Activated CD4-positive, alpha-beta T cell treated with anti-CD3 and anti-CD28 coated beads, Interleukin-2, amount 50 U/mL, for 4 hours (primary cell): ENCODE measurements at regions not wholly inside any gene's neighbourhood (a gene's known extent, or its start where the extent isn't known, plus 50 kb on each side); places are given as distances from the start of the nearest gene placed in this dataset.

Source experiments
- DNase-seq, 2 experiments: peaks; one replicate each; pipeline ENCODE4 v3.0.0-alpha.2; 2020

- no peak for DNase-seq
Observed at GRCh38 chr19:32010071-32010470, 335.3 kb upstream of the ZNF507 start.

DNA sequence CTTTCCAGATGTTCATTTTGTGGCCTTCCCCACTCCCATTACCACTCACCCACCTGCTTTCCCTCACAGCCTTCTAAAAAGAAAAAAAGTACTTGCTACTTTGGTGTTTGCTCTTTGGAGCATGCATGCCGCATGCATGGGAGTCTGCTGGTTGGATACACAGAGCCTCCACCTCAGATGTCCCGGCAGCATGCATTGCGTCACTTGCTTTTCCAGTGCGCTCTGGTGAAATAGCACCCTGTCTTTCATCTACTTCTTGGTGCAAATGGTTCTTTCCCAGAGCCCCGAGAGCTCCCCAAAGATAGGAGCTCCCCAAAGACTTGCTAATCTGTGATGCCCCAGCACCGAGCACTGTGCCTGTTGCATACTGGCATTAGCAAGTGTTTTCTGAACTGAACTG, 333.2 kb upstream of the ZNF507 start:
- no peak for DNase-seq

DNA sequence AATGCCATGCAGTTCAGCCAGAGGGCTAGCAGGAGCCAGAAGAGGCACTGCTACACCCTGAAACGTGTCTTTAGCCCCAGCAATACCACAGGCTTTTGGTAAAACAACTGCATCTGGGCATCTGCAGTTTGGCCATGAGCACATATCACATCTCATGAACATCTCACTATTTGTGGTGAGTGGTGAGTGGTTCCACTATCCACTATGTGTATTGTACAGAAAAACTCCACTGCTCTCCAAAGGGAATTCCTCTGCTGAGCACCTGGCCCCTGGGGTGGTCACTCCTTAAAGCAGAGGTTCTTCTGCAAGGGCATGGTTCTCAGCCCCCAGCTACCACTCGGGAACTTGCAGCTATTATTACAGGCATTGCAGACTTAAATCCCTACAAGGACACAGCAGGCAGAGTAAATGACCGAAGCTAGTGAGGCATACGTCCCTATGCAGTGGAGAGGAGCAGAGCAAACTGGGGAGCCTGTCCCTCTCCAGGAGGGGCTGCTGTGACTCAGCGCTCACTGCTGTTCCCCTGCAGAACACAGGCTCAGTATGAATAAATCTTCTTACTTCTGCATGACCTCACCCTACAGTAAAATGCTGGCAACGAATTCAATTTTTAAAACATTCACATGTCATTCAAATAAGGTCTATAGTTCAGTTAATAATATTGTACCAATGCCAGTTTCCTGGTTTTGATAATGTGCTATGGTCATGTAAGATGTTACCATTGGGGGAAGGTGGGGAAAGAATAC, 332.4 kb upstream of the ZNF507 start:
- no peak for DNase-seq

DNA sequence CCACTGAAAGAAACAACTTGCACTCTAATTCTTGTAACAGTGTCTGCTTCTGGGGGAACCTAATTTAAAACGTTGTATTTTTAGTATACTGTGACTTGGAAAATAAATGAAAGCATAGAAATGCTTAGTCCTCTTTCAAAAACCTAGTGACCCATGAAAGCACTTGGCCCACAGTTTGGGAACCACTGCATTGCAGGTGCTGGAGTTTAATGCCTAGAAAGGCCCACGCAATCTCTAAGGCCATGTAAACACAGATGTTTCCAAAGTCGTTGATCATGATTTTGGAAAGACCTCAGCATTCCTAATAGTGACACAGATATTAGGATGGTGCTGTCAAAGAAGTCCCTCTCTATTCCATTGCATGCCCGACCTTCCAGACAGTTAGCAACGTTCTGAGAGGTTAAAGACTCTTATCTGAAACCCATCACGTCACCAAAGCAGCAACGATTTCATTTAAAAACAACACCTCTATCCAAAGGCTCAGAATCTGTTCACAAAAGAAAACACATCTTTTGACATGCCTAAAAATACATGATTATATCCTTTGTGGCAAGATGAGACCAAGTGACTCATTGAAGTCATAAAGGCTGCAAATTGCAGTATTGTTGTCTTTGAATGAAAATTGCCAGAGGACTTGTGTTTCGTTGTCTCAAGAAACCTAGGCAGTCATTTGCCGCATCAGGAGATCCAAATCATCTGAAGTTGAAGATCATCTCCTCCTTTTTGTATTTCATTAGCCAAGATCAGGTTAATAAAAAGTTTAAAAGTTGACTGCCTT, 328.0 kb upstream of the ZNF507 start:
- DNase-seq: no peak

DNA sequence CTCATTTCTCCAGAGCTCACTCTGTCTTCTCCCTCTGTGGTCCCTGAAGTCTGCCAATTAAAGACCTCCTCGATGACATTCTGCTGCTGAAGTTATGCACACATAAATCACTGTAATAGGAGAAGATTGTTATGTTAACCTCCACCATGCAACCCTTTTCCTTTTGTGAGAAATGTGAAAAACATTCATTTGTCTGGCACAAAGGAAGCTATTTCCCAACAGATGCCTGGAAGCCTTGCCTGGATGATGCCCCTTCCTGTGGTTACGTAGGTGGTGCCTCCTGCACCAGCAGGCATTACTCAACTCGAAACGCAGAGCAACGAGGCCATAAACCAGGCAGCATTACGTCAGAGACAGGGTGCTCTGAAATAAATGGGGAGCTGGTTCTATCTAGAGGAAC, 327.4 kb upstream of the ZNF507 start:
- no peak for DNase-seq

- no peak for DNase-seq
Observed at GRCh38 chr19:32020538-32020937, 324.9 kb upstream of the ZNF507 start.

DNA sequence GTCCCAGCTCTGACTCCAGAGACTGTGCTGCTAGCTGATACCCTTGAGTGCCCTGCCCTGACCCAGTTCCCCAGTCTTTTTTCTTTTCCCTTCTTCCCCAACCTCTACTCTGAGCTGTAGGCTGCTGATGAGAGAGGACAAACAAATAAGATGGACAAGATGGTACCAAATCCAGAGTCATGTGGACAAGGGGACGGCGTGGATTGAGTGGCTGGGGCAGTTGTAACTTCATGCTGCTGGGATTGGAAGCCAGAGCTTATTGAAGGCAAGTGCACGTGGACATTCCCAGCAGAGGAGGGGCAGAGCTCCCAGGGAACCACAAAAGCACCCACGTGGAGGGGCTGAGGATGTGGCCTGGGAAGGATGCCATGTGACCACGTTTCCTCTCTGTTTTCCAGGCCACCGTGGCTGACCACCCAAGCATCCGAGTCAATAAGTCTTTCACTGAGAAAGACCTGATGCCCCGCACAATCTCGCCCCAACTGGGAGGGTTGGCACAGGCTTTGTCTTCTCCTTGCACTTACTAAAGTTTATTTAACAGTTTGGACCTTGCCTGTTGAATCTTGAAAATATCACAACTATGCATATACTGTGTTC, 323.3 kb upstream of the ZNF507 start:
- DNase-seq: no peak

- no peak for DNase-seq
Observed at GRCh38 chr19:32022731-32023563, 322.5 kb upstream of the ZNF507 start.

DNA sequence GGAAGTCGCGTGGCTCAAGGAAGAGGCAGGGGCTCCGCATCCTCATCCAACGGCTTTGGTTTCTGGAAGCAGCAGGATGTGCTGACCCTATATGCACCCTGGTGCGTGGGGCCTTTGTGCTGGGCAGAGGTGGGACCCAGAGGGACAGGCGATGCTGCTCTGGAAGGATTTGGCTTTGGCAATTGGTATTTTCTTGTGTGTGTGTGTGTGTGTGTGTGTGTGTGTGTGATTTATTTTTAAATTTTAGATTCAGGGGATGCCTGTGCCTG, 321.9 kb upstream of the ZNF507 start:
- DNase-seq: no peak

DNA sequence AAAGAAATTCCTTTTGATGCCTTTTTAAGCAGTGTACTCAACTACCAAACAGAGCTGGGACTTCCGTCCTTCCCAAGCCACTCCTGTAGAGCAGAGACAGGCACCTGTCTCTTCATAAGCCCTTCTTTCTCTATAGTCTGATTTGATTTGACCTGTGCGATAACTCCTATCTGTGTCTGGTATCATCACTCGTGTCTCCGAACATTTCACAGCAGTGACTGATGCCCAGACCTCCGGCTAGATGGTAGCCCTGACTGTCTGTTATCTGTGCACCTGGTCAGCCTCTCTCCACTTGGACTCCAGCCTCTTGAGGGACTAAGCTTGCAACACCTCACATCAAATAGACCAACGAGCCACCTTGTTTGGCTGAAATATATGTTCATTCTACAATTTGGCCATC, 316.2 kb upstream of the ZNF507 start:
- DNase-seq: no peak

- no peak for DNase-seq
Observed at GRCh38 chr19:32032561-32032960, 312.8 kb upstream of the ZNF507 start.

DNA sequence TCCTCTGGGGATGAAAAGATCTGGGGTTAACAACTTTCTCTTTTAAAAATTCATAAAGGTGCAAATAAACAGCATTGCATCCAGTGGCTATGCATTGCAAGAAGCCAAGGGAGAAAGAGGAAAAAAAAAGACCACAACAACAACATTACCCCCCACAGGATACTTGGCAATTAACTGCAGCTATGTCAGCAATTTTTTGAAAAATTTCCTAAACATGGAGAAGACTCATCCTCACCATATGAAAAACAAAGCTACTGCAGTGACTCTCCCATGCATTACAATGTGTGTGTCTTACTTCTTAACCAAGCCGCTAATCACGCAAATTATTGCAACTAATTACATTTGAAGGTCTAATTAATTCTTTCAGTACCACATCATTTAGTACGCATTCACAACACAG, 309.8 kb upstream of the ZNF507 start:
- DNase-seq: no peak

DNA sequence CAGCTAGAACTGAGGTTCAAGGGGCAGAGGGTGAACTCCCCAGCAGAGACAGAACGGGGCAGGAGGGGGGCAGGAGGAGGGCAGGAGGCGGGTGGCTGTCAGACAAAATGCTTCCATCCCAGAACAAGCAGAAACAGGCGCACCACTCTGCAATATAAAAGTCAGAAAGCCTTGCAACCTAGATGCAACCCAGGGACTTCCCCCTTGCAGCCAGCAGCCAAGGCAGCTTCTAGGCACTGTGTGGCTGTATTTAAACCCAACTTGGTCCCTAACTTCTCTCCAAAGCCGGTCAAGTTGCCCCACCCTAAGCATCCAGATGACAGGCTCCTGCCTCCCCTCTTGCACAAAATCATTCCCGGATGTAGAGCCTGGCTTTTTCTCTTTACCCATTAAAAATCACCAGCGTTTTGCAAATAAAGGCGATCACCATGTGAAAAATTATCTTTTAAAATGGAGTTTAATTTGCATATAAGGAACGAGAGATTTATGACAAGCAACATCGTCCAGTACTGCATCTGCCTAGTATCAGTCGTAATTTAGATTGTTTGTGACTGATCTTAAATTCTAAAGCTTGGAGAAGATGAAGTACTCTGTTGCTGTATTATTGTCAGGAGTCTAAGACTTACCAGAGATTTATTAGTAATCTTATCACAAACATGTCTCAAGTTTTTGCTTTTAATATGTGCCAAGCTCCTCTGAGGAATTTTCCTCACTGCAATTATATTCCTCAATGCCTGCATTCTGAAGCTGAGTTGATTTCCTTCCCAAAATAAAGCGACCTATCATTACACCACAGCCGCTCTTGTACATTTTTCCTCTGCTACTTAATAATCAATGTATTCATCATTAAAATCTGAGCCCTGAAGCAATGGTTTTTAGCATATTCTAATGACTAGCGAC, 307.1 kb upstream of the ZNF507 start:
- DNase-seq: no peak

- no peak for DNase-seq
Observed at GRCh38 chr19:32038961-32039360, 306.4 kb upstream of the ZNF507 start.

GRCh38 chr19:32039440-32039839, 306.0 kb upstream of the ZNF507 start:
- no peak for DNase-seq

DNA sequence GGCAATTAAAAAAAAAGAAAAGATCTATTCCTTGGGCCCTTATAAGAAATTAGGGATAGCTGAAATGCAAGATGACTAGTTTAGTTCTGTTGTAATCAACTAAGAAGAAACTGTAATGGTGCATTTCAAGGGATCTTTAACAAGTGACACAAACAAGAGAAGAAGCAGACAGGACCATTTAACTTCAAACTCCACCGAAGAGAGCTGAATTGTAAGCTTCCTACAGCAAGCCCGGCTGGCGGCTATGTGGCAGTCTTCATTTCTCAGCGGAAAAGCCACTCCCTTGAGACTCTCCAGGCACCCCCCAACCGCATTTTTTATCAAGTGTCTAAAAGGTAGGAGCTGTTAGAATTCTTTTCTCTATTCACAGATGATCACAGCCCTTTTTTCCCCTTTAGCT, 305.2 kb upstream of the ZNF507 start:
- no peak for DNase-seq

DNA sequence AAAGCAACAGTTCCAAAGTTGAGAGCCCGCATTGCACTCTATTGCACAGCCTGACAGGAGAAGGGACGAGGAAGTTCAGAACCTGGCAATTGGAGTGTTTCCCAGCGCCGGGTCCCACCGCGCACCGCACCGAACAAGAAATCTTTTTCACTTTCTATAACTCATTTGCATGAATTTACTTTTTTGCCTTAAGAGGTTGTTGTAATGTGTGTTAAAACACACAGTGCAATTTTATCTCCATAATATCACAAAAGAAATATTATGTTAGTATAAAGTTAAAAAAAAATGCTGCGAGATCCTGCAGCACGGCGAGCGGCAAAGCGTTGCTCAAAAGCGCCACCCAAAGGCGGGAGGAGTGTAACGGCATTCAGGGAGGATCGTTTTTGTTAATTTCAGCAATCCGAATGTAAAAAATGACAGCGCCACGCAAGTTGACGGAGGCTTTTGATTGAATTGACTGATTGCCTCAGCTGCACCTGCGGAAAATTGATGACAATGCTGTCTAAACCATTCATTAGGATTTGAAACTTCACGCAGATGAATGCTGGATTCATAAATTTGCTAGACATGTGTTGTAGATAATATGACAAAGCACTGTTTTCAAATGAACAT, 303.6 kb upstream of the ZNF507 start:
- DNase-seq: no peak

DNA sequence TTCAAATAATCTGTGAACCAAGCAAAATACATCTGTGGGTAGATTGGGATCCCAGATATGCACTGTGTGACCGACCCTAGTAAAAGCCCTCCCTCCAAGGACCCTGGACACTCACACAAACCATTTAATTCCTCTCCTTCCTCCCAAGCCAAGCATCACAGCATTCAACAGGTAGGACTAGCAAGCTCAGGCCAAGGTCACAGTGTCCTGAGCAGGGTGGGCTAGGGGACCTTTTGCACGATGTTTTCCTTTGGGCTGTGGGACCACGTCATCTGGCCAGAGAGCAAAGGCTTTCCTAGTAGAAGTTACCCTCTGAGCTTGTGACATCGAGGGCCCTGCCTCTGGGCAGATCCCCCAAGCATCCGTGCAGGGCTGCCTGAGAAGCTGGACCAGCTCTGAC, 297.6 kb upstream of the ZNF507 start:
- DNase-seq: no peak

- DNase-seq: no peak
Observed at GRCh38 chr19:32053376-32053775, 292.0 kb upstream of the ZNF507 start.

DNA sequence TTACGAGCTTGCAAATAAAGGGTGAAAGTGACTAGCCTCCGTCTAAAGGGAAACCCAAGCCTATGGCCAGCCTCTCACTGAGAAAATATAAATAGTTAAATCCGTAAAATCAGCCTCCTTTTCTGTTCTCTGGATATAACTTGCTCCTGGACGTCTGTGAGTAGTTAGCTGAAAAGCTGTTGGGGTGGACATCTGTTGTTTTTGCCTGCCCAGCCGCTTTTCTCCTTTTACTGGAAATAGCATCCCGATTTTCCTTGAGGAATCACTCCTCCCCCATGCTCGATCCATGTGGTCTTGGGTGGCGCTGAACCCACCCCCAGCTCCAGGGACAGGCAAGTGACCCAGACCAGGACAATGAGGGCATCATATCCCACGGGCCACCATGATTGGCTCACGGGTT, 291.5 kb upstream of the ZNF507 start:
- DNase-seq: no peak

DNA sequence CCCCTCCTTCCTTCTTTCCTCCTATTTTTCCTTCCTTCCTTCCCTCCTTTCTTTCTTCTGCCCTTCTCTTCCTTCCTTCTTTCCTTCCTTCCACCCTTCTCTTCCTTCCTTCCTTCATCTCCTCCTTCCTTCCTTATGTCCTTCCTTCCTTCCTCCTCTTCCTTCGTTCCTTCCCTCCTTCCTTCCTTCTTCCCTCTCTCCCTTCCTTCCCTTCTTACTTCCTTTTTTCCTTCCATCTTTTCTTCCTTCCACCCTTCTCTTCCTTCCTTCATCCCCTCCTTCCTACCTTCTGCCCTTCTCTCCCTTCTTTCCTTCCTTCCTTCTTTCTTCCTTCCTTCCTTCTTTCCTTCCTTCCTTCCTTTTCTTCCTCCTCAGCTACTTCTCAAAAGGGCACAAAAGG, 287.3 kb upstream of the ZNF507 start:
- no peak for DNase-seq

- no peak for DNase-seq
Observed at GRCh38 chr19:32061315-32061714, 284.1 kb upstream of the ZNF507 start.
